WI38 (cell line): ENCODE measurements at regions not wholly inside any gene's neighbourhood (a gene's known extent, or its start where the extent isn't known, plus 50 kb on each side); places are given as distances from the start of the nearest gene placed in this dataset.

ENCODE experiments used
- H3K4me3 ChIP-seq: 2 replicates; pipeline ENCODE4 v1.5.1; 2011; ENCODE audit warnings: low read depth, mild to moderate bottlenecking, control low read depth, low read length
- TF ChIP-seq, protein P1 (sequence below): IDR thresholded peaks from 2 replicates; pipeline ENCODE4 v1.5.1; 2012; ENCODE audit warnings: low read depth, mild to moderate bottlenecking, control low read depth, low read length

DNA sequence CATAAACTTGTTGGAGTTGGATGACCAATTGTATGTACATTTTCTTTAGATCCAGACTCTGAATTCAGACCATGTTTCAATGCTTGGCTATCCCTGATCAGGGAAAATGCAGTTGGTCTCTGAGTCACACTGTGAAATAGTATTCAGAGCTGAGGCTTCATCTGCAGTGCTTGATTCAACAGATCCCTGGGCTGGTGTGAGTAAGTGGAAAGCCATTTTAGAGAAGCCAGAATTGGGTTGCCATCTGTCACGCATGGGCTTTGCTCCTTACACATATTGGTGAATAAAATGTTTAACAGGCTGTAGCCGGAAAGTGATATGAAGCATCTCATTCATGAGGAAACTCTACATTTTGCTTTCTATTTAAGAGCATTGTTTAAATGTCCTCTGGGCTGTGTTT, 50.0 kb upstream of the ACYP2 start:
- TF ChIP-seq, protein P1, sequence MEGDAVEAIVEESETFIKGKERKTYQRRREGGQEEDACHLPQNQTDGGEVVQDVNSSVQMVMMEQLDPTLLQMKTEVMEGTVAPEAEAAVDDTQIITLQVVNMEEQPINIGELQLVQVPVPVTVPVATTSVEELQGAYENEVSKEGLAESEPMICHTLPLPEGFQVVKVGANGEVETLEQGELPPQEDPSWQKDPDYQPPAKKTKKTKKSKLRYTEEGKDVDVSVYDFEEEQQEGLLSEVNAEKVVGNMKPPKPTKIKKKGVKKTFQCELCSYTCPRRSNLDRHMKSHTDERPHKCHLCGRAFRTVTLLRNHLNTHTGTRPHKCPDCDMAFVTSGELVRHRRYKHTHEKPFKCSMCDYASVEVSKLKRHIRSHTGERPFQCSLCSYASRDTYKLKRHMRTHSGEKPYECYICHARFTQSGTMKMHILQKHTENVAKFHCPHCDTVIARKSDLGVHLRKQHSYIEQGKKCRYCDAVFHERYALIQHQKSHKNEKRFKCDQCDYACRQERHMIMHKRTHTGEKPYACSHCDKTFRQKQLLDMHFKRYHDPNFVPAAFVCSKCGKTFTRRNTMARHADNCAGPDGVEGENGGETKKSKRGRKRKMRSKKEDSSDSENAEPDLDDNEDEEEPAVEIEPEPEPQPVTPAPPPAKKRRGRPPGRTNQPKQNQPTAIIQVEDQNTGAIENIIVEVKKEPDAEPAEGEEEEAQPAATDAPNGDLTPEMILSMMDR: no peak
- H3K4me3 ChIP-seq: no peak overlapping the region

DNA sequence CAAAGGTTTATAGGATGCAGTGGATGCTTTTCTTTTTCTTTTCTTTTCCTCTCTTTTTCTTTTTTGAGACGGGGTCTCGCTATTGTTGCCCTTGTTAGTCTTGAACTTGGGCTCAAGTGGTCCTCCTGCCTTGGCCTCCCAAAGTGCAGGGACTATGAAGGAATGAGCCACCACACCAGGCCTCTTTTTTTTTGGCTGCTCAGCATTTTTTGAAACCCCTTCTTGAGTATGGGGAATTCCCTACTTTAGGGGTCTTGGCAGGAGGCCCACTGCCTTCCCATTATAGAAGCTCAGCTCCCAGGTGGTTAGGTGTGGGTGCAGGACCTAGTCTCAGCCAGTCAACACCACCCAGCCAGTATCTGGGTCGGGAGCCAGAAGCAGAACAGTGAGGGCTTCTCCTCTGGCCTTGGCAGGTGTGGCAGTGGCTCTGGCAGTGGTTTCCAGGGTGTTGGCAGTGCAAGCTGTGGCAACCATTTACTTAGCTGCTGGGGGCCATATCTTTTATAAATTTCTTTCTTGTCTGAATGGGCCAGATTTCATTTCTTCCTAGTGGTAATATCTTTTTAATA, 51.4 kb upstream of the ACYP2 start:
- TF ChIP-seq, protein P1: no peak

DNA sequence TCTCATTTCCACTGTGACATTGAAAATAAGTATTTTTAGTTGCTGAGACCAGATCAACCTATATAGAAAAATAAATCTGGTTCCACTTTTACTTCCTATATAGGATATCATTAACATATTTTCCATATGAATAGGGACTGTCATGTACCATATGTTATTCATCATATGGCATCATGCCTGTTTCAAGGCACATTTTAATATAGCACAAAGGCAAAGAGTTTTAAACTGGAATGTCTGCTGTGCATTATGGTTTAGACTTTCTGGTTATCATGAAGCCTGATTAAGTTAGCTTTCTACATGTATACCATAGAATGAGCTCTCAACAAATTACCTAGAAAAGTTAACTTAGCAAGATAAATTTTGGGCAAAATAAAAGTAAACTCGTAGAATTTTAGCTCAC, 53.0 kb upstream of the ACYP2 start:
- TF ChIP-seq, protein P1: no peak
- H3K4me3 ChIP-seq: no peak overlapping the region

More for the DNA sequence above, 51.4 kb upstream of the ACYP2 start:
- no peak overlapping the region for H3K4me3 ChIP-seq

GRCh38 chr2:54061272-54061671, 54.1 kb upstream of the ACYP2 start:
- H3K4me3 ChIP-seq: no peak overlapping the region
- TF ChIP-seq, protein P1: no peak

GRCh38 chr2:54059986-54060385, 55.4 kb upstream of the ACYP2 start:
- TF ChIP-seq, protein P1: no peak

GRCh38 chr2:54059504-54059903, 55.9 kb upstream of the ACYP2 start:
- TF ChIP-seq, protein P1: no peak
- no peak overlapping the region for H3K4me3 ChIP-seq

More at GRCh38 chr2:54059986-54060385, 55.4 kb upstream of the ACYP2 start:
- H3K4me3 ChIP-seq: no peak overlapping the region

DNA sequence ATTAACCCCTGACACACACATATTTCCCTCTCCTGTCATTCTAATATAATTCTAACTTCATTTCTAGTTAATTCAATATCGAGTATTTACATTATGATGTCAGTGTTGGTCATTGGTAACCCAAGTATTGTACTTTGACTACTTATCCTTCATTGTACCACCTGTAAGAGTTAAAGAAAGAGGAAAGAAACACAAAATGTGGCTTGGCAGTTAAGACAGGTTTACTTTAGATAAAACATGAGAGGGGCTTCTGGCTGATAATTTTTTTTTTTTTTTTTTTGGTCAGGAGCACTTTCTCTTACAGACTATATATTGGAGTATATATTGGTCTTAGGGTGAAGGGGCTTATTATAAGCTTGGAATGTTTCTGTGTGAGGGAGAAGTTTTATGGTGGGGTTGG, 57.0 kb upstream of the ACYP2 start:
- H3K4me3 ChIP-seq: no peak overlapping the region

More for the DNA sequence above, 57.0 kb upstream of the ACYP2 start:
- TF ChIP-seq, protein P1: no peak
